B cell (primary cell): ENCODE measurements at regions not wholly inside any gene's neighbourhood (a gene's known extent, or its start where the extent isn't known, plus 50 kb on each side); places are given as distances from the start of the nearest gene placed in this dataset.

Experiments
- ATAC-seq: fragments of 200-7000 bp; cut with Tn5 transposase; one replicate; pipeline ENCODE4 v1.10.0; 2021; ENCODE audit warnings: low read depth, mild to moderate bottlenecking, moderate number of reproducible peaks, moderate library complexity
- CTCF ChIA-PET: fragments of 350-600 bp; sonication (Branson Sonifier 250); formaldehyde crosslinking; loops from one replicate; lab custom pipeline; 2021; ENCODE audit warnings: antibody characterized with exemption, inconsistent platforms; lab: Charles Lee
- POLR2A ChIA-PET: fragments of 350-600 bp; sonication (Branson Sonifier 250); formaldehyde crosslinking; loops from one replicate; lab custom pipeline; 2021; ENCODE audit warnings: antibody characterized with exemption; lab: Charles Lee
- DNase-seq: peaks from one replicate; pipeline ENCODE4 v3.0.0; 2013
- H2AFZ ChIP-seq: 2 replicates; pipeline ENCODE4 v1.6.1; 2012; ENCODE audit warnings: mild to moderate bottlenecking, low read depth, low read length; ENCODE audit not compliant: insufficient read depth, poor library complexity, severe bottlenecking
- H3K27ac ChIP-seq, 2 donors: 1 replicate in 1 of 2; 2 replicates in 1 of 2; pipeline ENCODE4 v1.5.1; 2012 to 2013; ENCODE audit warnings: low read length in 2 of 2, mild to moderate bottlenecking in 2 of 2, moderate library complexity in 1 of 2
- H3K27me3 ChIP-seq, 4 experiments: fragments of 200-600 bp in 1 of 4; sonication (generic) in 1 of 4; replicated peaks in 1 of 4; 1 replicate in 2 of 4; 2 replicates in 2 of 4; pipeline versions ENCODE4 v1.6.1 to v1.7.0; 2013 to 2016; ENCODE audit warnings: low read length in 3 of 4, mild to moderate bottlenecking in 2 of 4, mixed read lengths in 1 of 4, moderate library complexity in 1 of 4; ENCODE audit not compliant: insufficient read depth in 4 of 4, control insufficient read depth in 3 of 4; ENCODE audit errors: control extremely low read depth in 1 of 4
- H3K36me3 ChIP-seq, 2 experiments: replicated peaks in 1 of 2; 1 replicate in 1 of 2; 2 replicates in 1 of 2; pipeline versions ENCODE4 v1.6.1 to v1.7.1; 2013; ENCODE audit warnings: low read length in 1 of 2; ENCODE audit not compliant: insufficient read depth in 2 of 2, control insufficient read depth in 1 of 2; ENCODE audit errors: control extremely low read depth in 1 of 2, extremely low read depth in 1 of 2
- H3K4me1 ChIP-seq, 2 donors: fragments of 200-600 bp in 1 of 2; sonication (generic) in 1 of 2; 1 replicate in 1 of 2; 2 replicates in 1 of 2; pipeline versions ENCODE4 v1.5.1 to v1.6.1; 2013 to 2017; ENCODE audit warnings: low read length in 2 of 2; ENCODE audit not compliant: control insufficient read depth in 2 of 2, insufficient read depth in 2 of 2
- H3K4me2 ChIP-seq: replicated peaks from 2 replicates; pipeline ENCODE3; 2012; ENCODE audit warnings: mild to moderate bottlenecking, low read depth, low read length; ENCODE audit not compliant: poor library complexity, severe bottlenecking
- H3K4me3 ChIP-seq, 5 experiments: fragments of 200-600 bp in 1 of 5; sonication (generic) in 1 of 5; 1 replicate in 3 of 5; 2 replicates in 2 of 5; pipeline versions ENCODE4 v1.5.1 to v1.7.0; 2011 to 2016; ENCODE audit warnings: low read length in 4 of 5, mild to moderate bottlenecking in 4 of 5, low read depth in 2 of 5, control low read depth in 1 of 5, moderate library complexity in 1 of 5; ENCODE audit not compliant: insufficient read depth in 1 of 5; ENCODE audit errors: control extremely low read depth in 1 of 5, extremely low read depth in 1 of 5
- H3K79me2 ChIP-seq: fragments of 200-600 bp; sonication (generic); one replicate; pipeline ENCODE4 v1.6.0; 2016; ENCODE audit warnings: low read length; ENCODE audit not compliant: control insufficient read depth, insufficient read depth
- H3K9ac ChIP-seq: fragments of 200-600 bp; sonication (generic); 2 replicates; pipeline ENCODE4 v1.6.1; 2017; ENCODE audit warnings: mild to moderate bottlenecking, low read length, moderate library complexity
- H3K9me3 ChIP-seq, 3 donors: one replicate each; pipeline versions ENCODE4 v1.6.1 to v1.7.1; 2013; ENCODE audit warnings: low read length in 2 of 3; ENCODE audit not compliant: control insufficient read depth in 2 of 3, insufficient read depth in 1 of 3; ENCODE audit errors: control extremely low read depth in 1 of 3
- H4K20me1 ChIP-seq: 2 replicates; pipeline ENCODE4 v1.6.0; 2012; ENCODE audit warnings: mild to moderate bottlenecking, low read length; ENCODE audit not compliant: insufficient read depth, control insufficient read depth, poor library complexity, severe bottlenecking
- H3K27ac Mint-ChIP-seq: one replicate; pipeline ENCODE4 v1.8.0; 2021; ENCODE audit warnings: mixed read lengths
- H3K27me3 Mint-ChIP-seq: one replicate; pipeline ENCODE4 v1.8.0; 2021; ENCODE audit warnings: mixed read lengths
- H3K4me1 Mint-ChIP-seq: one replicate; pipeline ENCODE4 v1.8.0; 2021; ENCODE audit warnings: mixed read lengths
- H3K4me3 Mint-ChIP-seq: one replicate; pipeline ENCODE4 v1.8.0; 2021; ENCODE audit warnings: mixed read lengths
- H3K9me3 Mint-ChIP-seq: one replicate; pipeline ENCODE4 v1.8.0; 2022; ENCODE audit warnings: mixed read lengths; ENCODE audit not compliant: insufficient read depth
- CTCF ChIP-seq: fragments of 200-600 bp; IDR thresholded peaks from one replicate; pipeline ENCODE4 v1.8.0; 2022; ENCODE audit warnings: antibody characterized with exemption, mild to moderate bottlenecking
- EZH2 ChIP-seq: IDR thresholded peaks from 2 replicates; pipeline ENCODE4 v1.6.1; 2012; ENCODE audit warnings: borderline replicate concordance, low read depth, mild to moderate bottlenecking, moderate library complexity, low read length; ENCODE audit not compliant: insufficient read depth, poor library complexity, severe bottlenecking
- WGBS: methylation state at CpG from one replicate; pipeline ENCODE4 v1.1.5; 2013; ENCODE audit warnings: missing lambda C conversion rate; ENCODE audit not compliant: insufficient coverage; 5-methylcytosine and 5-hydroxymethylcytosine counted together
- intact Hi-C: fragments of 100-400 bp; cut with micrococcal nuclease; formaldehyde crosslinking; loops from one replicate; pipeline ENCODE4 v1.10.0; 2022

- Histone ChIP-seq H4K20me1 (peaks cover 6% of the 10 kb centered on the region), H3K79me2 (no peaks in the 10 kb centered on the region), H3K27ac (no peak overlapping the region), H2AFZ (no peak overlapping the region), H3K27me3 (no peaks in the 10 kb centered on the region), H3K4me3 (no peak overlapping the region), H3K4me1 (no peaks in the 10 kb centered on the region), H3K36me3 (peaks cover 2 to 92% of the 10 kb centered on the region in 2 experiments), H3K9ac (no peak overlapping the region), H3K9me3 (no peaks in the 10 kb centered on the region), H3K4me2 (no peak overlapping the region)
- no peak for TF ChIP-seq CTCF
- no peak for TF ChIP-seq EZH2
- Mint-ChIP-seq H3K9me3 (no peaks in the 10 kb centered on the region), H3K4me1 (no peaks in the 10 kb centered on the region), H3K4me3 (no peak overlapping the region), H3K27me3 (no peaks in the 10 kb centered on the region), H3K27ac (peak overlapping the region; percentile 56)
- ChIA-PET CTCF (interaction anchor here (1.3 kb wide), 1 partner anchor 19 kb away, joined by 3 read pairs; no protein-coding TSS in a partner anchor), POLR2A (no interaction called here)
- DNase-seq: no peak
- WGBS: 98% methylated on average over 14 of the region's 14 CpGs
- intact Hi-C loops: no loop called here
- no peak for ATAC-seq
Measured at GRCh38 chr14:71734076-71734475, 198.2 kb upstream of the RGS6 start.

GRCh38 chr14:71734885-71735284 is 197.3 kb upstream of the RGS6 start:
- POLR2A ChIA-PET: no interaction called here
- no peaks in the 10 kb centered on the region for H3K9me3 Mint-ChIP-seq
- no peaks in the 10 kb centered on the region for H3K27me3 Mint-ChIP-seq
- TF ChIP-seq CTCF (no peak), EZH2 (no peak)
- no peak overlapping the region for H3K4me3 ChIP-seq
- peaks cover 6% of the 10 kb centered on the region for H4K20me1 ChIP-seq
- no peak overlapping the region for H3K27ac Mint-ChIP-seq
- H3K4me3 Mint-ChIP-seq: no peak overlapping the region
- no peaks in the 10 kb centered on the region for H3K4me1 ChIP-seq
- no peak overlapping the region for H3K4me2 ChIP-seq
- no peaks in the 10 kb centered on the region for H3K9me3 ChIP-seq
- H3K27me3 ChIP-seq: no peaks in the 10 kb centered on the region
- H3K27ac ChIP-seq: no peak overlapping the region
- no peak for ATAC-seq
- no peak overlapping the region for H3K9ac ChIP-seq
- no peak for DNase-seq
- H3K36me3 ChIP-seq: peaks cover 2 to 87% of the 10 kb centered on the region in 2 experiments
- H3K4me1 Mint-ChIP-seq: no peaks in the 10 kb centered on the region
- intact Hi-C loops: no loop called here
- no CpG with 5 or more reads among the region's 2 CpGs for WGBS
- no peaks in the 10 kb centered on the region for H3K79me2 ChIP-seq
- no peak overlapping the region for H2AFZ ChIP-seq
- CTCF ChIA-PET: interaction anchor here (1.3 kb wide), 1 partner anchor 18 kb away, joined by 3 read pairs; no protein-coding TSS in a partner anchor
